ENCODE measurements at regions not wholly inside any gene's neighbourhood (a gene's known extent, or its start where the extent isn't known, plus 50 kb on each side); places are given as distances from the start of the nearest gene placed in this dataset.

DNA sequence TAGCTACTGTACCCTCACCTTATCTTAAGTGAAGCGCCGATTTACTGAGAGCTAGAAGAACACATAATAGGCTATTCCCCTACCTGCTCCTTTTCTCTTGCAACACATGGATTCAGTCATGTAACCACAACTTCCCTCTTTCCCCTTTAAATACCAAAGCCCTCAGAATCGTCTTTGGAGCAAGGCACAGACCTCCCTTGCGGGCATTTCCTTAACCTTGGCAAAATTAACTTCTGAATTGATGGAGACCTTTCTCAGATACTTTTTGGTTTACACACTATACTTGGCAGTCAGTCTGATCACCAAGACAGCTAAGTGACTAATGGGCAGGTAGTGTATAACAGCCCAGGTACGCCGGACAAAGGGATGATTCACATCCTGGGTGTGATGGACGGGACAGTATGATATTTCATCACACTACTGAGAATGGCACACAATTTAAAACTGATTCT lies 72.7 kb upstream of the SEC61G start:
- ATAC-seq (no peak), DNase-seq (no peak)
- Mint-ChIP-seq H3K27ac (no peak overlapping the region), H3K36me3 (ENCODE audit: low read depth) (no peaks in the 10 kb centered on the region), H3K27me3 (peaks cover 6% of the 10 kb centered on the region), H3K4me1 (no peaks in the 10 kb centered on the region), H3K4me3 (no peak overlapping the region), H3K9me3 (ENCODE audit: low read depth) (peaks cover 5% of the 10 kb centered on the region)
- intact Hi-C loops (cut with DNase I, micrococcal nuclease), result no loop called here
- POLR2A ChIA-PET, result no interaction called here
- CTCF ChIA-PET, result interaction anchor here (0.7 kb wide), 1 partner anchor 397 kb away, joined by 3 read pairs; no protein-coding TSS in a partner anchor

DNA sequence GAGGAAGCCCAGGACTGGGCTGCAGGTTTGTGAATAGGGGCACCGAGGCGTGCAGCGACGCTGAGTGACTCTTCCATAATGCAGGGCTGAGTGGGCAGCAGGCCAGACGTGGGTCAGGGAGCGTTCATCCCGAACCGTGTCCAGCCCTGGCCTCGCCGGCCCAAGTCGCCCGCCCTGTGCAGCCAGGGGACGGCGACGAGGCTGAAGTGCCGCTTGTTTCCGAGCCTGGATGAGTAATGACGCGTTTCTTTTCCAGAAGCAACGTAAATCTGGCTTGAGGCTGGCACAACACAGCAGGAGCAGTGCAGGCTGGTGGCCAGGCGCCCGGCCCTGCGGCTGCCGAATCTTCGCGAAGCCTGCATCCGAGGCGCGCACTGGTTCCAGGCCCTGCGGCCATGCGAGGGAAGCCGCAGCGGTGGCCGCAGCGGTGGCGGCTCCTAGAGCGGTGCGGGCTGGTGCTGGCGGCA lies 74.0 kb upstream of the SEC61G start:
- DNase-seq (no peak), ATAC-seq (no peak)
- Mint-ChIP-seq H3K4me1 (no peaks in the 10 kb centered on the region), H3K27me3 (peaks cover 13% of the 10 kb centered on the region), H3K4me3 (no peak overlapping the region), H3K9me3 (ENCODE audit: low read depth) (peaks cover 5% of the 10 kb centered on the region), H3K36me3 (ENCODE audit: low read depth) (no peaks in the 10 kb centered on the region), H3K27ac (no peak overlapping the region)
- intact Hi-C loops (cut with DNase I, micrococcal nuclease), result no loop called here
- POLR2A ChIA-PET, result no interaction called here
- CTCF ChIA-PET, result no interaction called here

DNA sequence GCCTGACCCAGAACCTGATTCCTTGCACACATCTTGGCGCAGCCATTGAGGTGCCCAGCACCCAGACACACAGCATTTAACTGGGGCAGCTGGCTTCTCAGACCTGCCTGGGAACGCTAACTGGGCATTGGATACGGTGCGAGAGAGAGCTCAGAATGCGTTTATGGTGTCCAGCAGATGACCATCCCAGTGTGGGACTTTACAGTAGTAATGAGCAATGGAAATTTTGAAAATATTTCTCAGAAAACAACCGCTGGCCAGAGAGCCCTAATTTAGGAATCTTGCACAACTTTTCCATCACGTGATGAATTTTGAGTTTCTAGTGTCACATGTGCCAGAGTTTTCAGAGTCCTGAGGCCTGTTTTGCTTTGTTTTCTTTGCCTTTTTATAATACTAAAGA lies 78.2 kb upstream of the SEC61G start:
- POLR2A ChIA-PET, result no interaction called here
- Mint-ChIP-seq H3K27me3 (peaks cover 16% of the 10 kb centered on the region), H3K9me3 (ENCODE audit: low read depth) (no peaks in the 10 kb centered on the region), H3K4me1 (no peaks in the 10 kb centered on the region), H3K36me3 (ENCODE audit: low read depth) (no peaks in the 10 kb centered on the region), H3K4me3 (no peak overlapping the region), H3K27ac (no peak overlapping the region)
- CTCF ChIA-PET, result interaction anchor here (0.7 to 1.5 kb wide), 2 partner anchors 10 to 418 kb away, joined by 3 to 6 read pairs; no protein-coding TSS in a partner anchor
- no peak for ATAC-seq
- intact Hi-C loops (cut with DNase I, micrococcal nuclease), result no loop called here
- DNase-seq, result no peak

DNA sequence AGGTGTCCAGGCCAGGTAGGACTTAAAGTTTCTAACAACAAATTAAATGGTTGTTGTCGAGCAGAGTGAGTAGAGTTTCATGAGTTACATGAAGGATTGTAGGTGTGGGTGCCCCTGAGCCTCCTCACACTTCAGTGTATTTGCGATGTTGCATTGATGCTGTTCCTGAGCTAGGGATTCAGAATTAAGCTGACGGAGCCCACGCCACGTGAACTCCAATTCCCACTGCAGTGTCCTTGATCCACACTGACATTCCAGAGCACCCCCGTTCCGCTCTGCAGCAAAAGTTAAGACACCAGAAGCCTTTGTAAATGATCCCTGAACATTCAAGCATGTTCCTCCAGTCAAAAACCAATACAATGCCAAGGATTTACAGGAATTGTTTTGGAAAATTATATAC lies 78.8 kb upstream of the SEC61G start:
- H3K4me1 Mint-ChIP-seq, result no peaks in the 10 kb centered on the region
- intact Hi-C loops (cut with DNase I, micrococcal nuclease), result no loop called here
- H3K4me3 Mint-ChIP-seq, result no peak overlapping the region
- H3K27me3 Mint-ChIP-seq, result peaks cover 16% of the 10 kb centered on the region
- DNase-seq (no peak), ATAC-seq (no peak)
- ChIA-PET POLR2A (no interaction called here), CTCF (interaction anchor here (0.7 to 1.5 kb wide), 3 partner anchors 9 to 417 kb away, joined by 3 to 6 read pairs (median 3); no protein-coding TSS in a partner anchor)
- H3K36me3 Mint-ChIP-seq (ENCODE audit: low read depth), result no peaks in the 10 kb centered on the region
- no peaks in the 10 kb centered on the region for H3K9me3 Mint-ChIP-seq (ENCODE audit: low read depth)
- no peak overlapping the region for H3K27ac Mint-ChIP-seq

DNA sequence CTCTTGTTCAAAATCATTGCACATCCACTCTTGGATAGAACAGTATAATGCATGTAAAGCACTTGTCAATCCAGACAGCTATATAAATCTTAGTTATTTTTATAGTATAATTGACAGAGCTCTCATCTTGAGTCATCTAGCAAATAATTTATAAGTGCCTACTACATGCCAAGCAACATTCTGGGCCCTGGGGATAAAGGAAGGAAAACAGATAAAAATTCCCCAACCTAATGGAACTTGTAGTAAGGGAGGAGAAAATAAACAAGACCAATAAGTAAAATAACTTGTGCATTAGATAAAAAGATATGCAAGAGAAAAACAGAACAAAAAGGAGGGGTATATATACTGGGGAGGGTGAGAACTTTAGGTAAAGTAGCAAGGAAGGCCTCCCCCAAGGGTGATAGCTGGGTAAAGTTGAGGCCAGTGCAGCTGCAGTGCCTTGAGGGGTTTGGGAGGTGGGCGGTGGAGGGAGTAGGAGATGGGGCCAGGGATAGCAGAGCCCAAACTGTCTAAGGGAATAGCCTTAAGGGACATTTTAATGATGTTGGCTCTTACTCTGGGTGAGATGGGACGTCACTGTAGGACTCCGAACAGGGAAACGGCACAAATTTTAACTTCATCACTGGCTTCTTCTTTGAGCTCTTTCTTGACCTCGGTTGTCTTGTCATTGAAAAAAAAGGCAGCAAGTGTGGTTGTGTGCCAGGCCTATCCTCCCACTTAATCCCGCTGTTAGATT lies 79.3 kb upstream of the SEC61G start:
- ChIA-PET POLR2A (no interaction called here), CTCF (interaction anchor here (1.0 to 1.5 kb wide), 2 partner anchors 10 to 417 kb away, joined by 3 to 6 read pairs; no protein-coding TSS in a partner anchor)
- H3K4me1 Mint-ChIP-seq, result no peaks in the 10 kb centered on the region
- intact Hi-C loops (cut with DNase I, micrococcal nuclease), result no loop called here
- H3K27me3 Mint-ChIP-seq, result peaks cover 16% of the 10 kb centered on the region
- H3K36me3 Mint-ChIP-seq (ENCODE audit: low read depth), result no peaks in the 10 kb centered on the region
- DNase-seq (no peak), ATAC-seq (no peak)
- H3K4me3 Mint-ChIP-seq, result no peak overlapping the region
- H3K27ac Mint-ChIP-seq, result no peak overlapping the region
- no peaks in the 10 kb centered on the region for H3K9me3 Mint-ChIP-seq (ENCODE audit: low read depth)

DNA sequence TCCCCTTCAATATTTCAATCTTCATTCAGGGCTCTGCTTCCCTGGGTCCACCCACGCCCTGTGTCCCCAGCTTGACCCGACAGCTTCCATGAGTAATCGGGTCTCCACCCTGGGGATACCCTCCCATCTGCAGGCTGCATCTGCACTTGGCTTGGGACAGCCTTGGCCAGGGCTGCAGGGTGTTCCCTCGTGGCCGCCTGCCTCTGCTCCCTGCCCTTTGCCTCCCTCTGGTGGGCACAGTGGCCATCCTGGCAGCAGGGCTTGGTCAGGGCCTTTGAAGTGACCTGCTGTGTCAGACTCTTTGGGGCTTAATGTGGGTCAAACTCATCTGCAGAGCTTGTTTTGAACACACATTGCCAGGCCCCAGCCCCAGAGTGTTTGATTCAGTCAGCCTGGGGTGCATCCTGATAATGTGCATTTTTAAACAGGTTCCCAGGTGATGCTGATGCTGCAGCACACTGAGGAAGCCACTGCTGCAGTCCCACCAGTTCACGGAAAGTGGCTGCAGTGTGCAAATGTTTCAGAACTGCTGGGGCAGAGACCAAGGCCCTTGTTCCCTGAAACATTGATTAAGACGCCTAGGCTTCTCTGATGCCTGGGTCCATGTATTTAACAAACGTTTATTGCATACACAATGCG lies 80.7 kb upstream of the SEC61G start:
- Mint-ChIP-seq H3K36me3 (ENCODE audit: low read depth) (no peaks in the 10 kb centered on the region), H3K4me3 (no peak overlapping the region), H3K27ac (no peak overlapping the region), H3K9me3 (ENCODE audit: low read depth) (no peaks in the 10 kb centered on the region), H3K4me1 (no peaks in the 10 kb centered on the region), H3K27me3 (peaks cover 19% of the 10 kb centered on the region)
- CTCF ChIA-PET, result interaction anchor here (1.1 kb wide), 1 partner anchor 415 kb away, joined by 3 read pairs; no protein-coding TSS in a partner anchor
- DNase-seq (peak; percentile 16), ATAC-seq (no peak)
- POLR2A ChIA-PET, result no interaction called here
- intact Hi-C loops (cut with DNase I, micrococcal nuclease), result loop anchor here in 1 of 2 experiments (5.0 kb wide), 1 partner anchor 67 kb away; no protein-coding TSS in a partner anchor

GRCh38 chr7:54841772-54842697 lies 83.0 kb upstream of the SEC61G start:
- H3K9me3 Mint-ChIP-seq (ENCODE audit: low read depth), result no peaks in the 10 kb centered on the region
- ChIA-PET POLR2A (no interaction called here), CTCF (interaction anchor here (0.5 to 1.6 kb wide), 2 partner anchors 35 to 413 kb away, joined by 3 to 6 read pairs; no protein-coding TSS in a partner anchor)
- no peaks in the 10 kb centered on the region for H3K4me1 Mint-ChIP-seq
- H3K27me3 Mint-ChIP-seq, result peaks cover 16% of the 10 kb centered on the region
- H3K36me3 Mint-ChIP-seq (ENCODE audit: low read depth), result no peaks in the 10 kb centered on the region
- intact Hi-C loops (cut with DNase I, micrococcal nuclease), result loop anchor here in 1 of 2 experiments (5.0 kb wide), 1 partner anchor 70 kb away; no protein-coding TSS in a partner anchor
- no peak overlapping the region for H3K27ac Mint-ChIP-seq
- ATAC-seq (no peak), DNase-seq (peak; percentile 34)
- H3K4me3 Mint-ChIP-seq, result no peak overlapping the region

DNA sequence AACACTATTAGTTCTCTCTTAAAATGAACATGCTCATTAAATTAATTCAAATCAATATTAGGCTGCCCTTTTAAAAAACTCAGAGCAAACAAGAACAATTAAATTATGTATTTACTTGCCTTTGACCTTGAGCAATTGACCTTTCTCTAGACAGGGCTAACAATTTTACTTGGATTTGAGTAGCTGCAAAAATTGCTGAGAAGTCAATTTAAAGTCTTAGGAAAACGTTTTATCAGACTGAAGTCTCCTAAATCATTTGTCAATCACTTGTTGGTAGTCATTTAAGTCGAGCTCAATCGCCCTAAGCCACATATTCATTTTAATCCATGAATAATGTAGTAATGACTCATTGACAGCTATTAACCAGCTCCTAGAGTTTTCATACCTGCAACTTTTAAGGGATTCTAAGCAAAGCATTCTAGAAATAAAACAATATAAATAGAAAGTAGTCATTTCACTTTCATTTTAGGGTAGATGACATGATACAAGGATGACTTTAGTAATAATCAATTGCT lies 84.9 kb upstream of the SEC61G start:
- POLR2A ChIA-PET, result no interaction called here
- no peak overlapping the region for H3K4me3 Mint-ChIP-seq
- H3K27ac Mint-ChIP-seq, result no peak overlapping the region
- ATAC-seq (no peak), DNase-seq (no peak)
- H3K9me3 Mint-ChIP-seq (ENCODE audit: low read depth), result peaks cover 1% of the 10 kb centered on the region
- CTCF ChIA-PET, result interaction anchor here (0.8 to 1.3 kb wide), 3 partner anchors 54 to 411 kb away, joined by 3 read pairs; no protein-coding TSS in a partner anchor
- H3K36me3 Mint-ChIP-seq (ENCODE audit: low read depth), result no peaks in the 10 kb centered on the region
- intact Hi-C loops (cut with DNase I, micrococcal nuclease), result loop anchor here in 1 of 2 experiments (5.0 kb wide), 1 partner anchor 72 kb away; no protein-coding TSS in a partner anchor
- no peaks in the 10 kb centered on the region for H3K4me1 Mint-ChIP-seq
- H3K27me3 Mint-ChIP-seq, result peaks cover 6% of the 10 kb centered on the region

DNA sequence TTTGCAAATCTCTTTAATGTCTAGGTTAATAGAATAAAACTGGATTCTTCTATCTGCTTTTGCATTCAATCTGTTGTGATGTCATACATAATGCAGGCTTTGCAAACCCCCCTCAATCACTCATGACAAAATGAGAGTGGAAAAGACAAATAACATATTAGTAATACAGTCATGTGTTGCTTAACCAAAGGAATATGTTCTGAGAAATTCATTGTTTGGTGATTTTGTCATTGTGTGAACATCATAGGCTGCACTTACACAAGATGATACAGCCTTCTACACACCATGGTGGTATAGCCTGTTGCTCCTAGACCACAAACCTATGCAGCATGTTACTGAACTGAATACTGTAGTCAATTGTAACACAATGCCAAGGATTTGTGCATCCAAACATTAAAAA lies 87.3 kb upstream of the SEC61G start:
- POLR2A ChIA-PET, result no interaction called here
- intact Hi-C loops (cut with DNase I, micrococcal nuclease), result no loop called here
- no peak overlapping the region for H3K4me3 Mint-ChIP-seq
- no peaks in the 10 kb centered on the region for H3K36me3 Mint-ChIP-seq (ENCODE audit: low read depth)
- H3K9me3 Mint-ChIP-seq (ENCODE audit: low read depth), result peaks cover 10% of the 10 kb centered on the region
- ATAC-seq, result no peak
- no peak overlapping the region for H3K27ac Mint-ChIP-seq
- CTCF ChIA-PET, result interaction anchor here (0.6 to 1.1 kb wide), 2 partner anchors 9 to 15 kb away, joined by 3 read pairs; no protein-coding TSS in a partner anchor
- DNase-seq, result no peak
- H3K27me3 Mint-ChIP-seq, result peaks cover 4% of the 10 kb centered on the region
- no peaks in the 10 kb centered on the region for H3K4me1 Mint-ChIP-seq

DNA sequence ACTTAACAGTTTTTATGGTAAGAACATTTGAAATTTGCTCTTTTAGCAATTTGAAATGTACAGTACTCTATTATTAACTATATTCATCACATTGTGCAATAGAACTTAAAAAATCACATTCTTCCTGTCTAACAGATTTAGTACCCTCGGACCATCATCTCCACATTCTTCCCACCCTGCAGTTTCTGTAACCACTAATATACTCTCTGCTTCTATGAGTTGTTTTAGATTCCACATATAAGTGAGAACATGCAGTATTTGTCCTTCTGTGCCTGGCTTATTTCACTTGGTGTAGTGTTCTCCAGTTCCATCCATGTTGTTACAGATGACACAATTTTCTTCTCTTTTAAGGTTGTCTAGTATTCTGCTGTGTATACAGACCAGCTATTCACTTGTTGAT lies 88.9 kb upstream of the SEC61G start:
- ChIA-PET CTCF (no interaction called here), POLR2A (no interaction called here)
- intact Hi-C loops (cut with DNase I, micrococcal nuclease), result no loop called here
- Mint-ChIP-seq H3K27me3 (peaks cover 4% of the 10 kb centered on the region), H3K4me1 (no peaks in the 10 kb centered on the region), H3K4me3 (no peak overlapping the region), H3K27ac (no peak overlapping the region), H3K36me3 (ENCODE audit: low read depth) (no peaks in the 10 kb centered on the region), H3K9me3 (ENCODE audit: low read depth) (peaks cover 15% of the 10 kb centered on the region)
- no peak for DNase-seq
- no peak for ATAC-seq

DNA sequence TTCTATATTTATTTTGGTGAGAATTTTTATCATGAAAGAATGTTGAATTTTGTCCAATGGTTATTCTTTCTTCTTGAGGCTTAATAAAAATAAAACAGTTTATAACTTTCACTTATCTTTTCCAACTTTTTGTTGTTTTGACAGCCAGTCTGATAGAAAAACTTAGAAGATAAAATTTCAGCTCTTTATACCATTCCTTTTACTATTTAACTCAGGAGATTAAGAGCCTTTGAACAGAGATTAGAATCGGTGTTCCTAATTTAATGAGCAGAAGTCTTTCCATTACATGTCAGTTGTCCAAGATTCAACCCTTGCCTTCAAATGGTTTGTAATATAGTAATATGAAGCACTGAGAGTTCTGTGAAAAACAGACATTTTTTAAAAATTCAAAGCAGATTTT lies 97.8 kb upstream of the SEC61G start:
- H3K4me3 Mint-ChIP-seq, result no peak overlapping the region
- DNase-seq (no peak), ATAC-seq (no peak)
- intact Hi-C loops (cut with DNase I, micrococcal nuclease), result no loop called here
- CTCF ChIA-PET, result no interaction called here
- peaks cover 4% of the 10 kb centered on the region for H3K9me3 Mint-ChIP-seq (ENCODE audit: low read depth)
- peaks cover 29% of the 10 kb centered on the region for H3K27me3 Mint-ChIP-seq
- POLR2A ChIA-PET, result no interaction called here
- no peaks in the 10 kb centered on the region for H3K4me1 Mint-ChIP-seq
- H3K27ac Mint-ChIP-seq, result no peak overlapping the region
- no peaks in the 10 kb centered on the region for H3K36me3 Mint-ChIP-seq (ENCODE audit: low read depth)
